ENCODE measurements at regions not wholly inside any gene's neighbourhood (a gene's known extent, or its start where the extent isn't known, plus 50 kb on each side); places are given as distances from the start of the nearest gene placed in this dataset.

DNA sequence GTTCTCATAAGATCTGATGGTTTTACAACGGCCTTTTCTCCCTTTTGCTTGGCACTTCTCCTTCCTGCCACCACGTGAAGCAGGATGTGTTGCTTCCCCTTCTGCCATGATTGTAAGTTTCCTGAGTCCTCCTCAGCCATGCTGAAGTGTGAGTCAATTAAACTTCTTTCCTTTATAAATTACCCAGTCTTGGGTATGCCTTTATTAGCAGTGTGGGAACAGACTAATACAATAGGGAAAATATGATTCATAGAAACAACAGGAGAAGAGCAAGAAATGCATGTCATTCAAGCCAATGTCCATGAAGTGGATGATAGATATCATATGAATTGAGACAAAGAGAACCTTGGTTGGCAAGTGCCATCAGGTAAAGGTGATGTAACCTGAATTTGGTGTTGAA lies 128.3 kb upstream of the HAPLN1 start:
- no peaks in the 10 kb centered on the region for H3K27me3 ChIP-seq (ENCODE audit: insufficient read depth)
- POLR2A ChIA-PET: no interaction called here
- 47% methylated on average over 2 of the region's 2 CpGs for WGBS (ENCODE audit: low lambda C conversion rate)
- no peaks in the 10 kb centered on the region for H3F3A ChIP-seq (replicated peaks; ENCODE audit: insufficient read depth)
- CTCF ChIA-PET: interaction anchor here (0.7 kb wide), 1 partner anchor 813 kb away, joined by 3 read pairs; no protein-coding TSS in a partner anchor
- DNase-seq: no peak
- H3K36me3 ChIP-seq (replicated peaks in 1 of 2; ENCODE audit: control insufficient read depth in 1 of 2, insufficient read depth in 2 of 2, low read length in 1 of 2): no peaks in the 10 kb centered on the region
- H3K4me2 ChIP-seq: no peak overlapping the region
- H3K4me3 ChIP-seq (ENCODE audit: low read depth in 2 of 2, low read length in 1 of 2): no peak overlapping the region
- H3K27ac ChIP-seq (ENCODE audit: low read depth in 2 of 2, low read length in 1 of 2): no peak overlapping the region
- 0 out of 2 replicates have a peak overlapping the region, but pooled peaks have one; percentile 7 for H2AFZ ChIP-seq (ENCODE audit: low read depth)
- H4K20me1 ChIP-seq (ENCODE audit: insufficient read depth): no peaks in the 10 kb centered on the region
- no peaks in the 10 kb centered on the region for H3K79me2 ChIP-seq (ENCODE audit: insufficient read depth)
- H3K4me1 ChIP-seq (ENCODE audit: control insufficient read depth in 1 of 2, insufficient read depth in 2 of 2, low read depth in 1 of 2, low read length in 1 of 2): peaks cover 0 to 4% of the 10 kb centered on the region in 2 experiments; a peak in 2 of 4 replicates
- TF ChIP-seq NRF1 (IDR thresholded peaks at IDR 0.05; ENCODE audit: low read depth, low read length) (no peak), FOXM1 (IDR thresholded peaks at IDR 0.05; ENCODE audit: low read depth) (no peak), YY1 (IDR thresholded peaks at IDR 0.05; ENCODE audit: low read depth) (no peak), FOXJ3 (CRISPR knock-in tag; IDR thresholded peaks at IDR 0.05) (no peak), MEF2A (IDR thresholded peaks at IDR 0.05; ENCODE audit: borderline replicate concordance, low read depth) (no peak), RFX5 (IDR thresholded peaks at IDR 0.05; ENCODE audit: low read length) (no peak)
- TF ChIP-seq, protein P1, sequence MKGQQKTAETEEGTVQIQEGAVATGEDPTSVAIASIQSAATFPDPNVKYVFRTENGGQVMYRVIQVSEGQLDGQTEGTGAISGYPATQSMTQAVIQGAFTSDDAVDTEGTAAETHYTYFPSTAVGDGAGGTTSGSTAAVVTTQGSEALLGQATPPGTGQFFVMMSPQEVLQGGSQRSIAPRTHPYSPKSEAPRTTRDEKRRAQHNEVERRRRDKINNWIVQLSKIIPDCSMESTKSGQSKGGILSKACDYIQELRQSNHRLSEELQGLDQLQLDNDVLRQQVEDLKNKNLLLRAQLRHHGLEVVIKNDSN (IDR thresholded peaks at IDR 0.05; ENCODE audit: borderline replicate concordance, low read depth): no peak
- TF ChIP-seq, protein P2, sequence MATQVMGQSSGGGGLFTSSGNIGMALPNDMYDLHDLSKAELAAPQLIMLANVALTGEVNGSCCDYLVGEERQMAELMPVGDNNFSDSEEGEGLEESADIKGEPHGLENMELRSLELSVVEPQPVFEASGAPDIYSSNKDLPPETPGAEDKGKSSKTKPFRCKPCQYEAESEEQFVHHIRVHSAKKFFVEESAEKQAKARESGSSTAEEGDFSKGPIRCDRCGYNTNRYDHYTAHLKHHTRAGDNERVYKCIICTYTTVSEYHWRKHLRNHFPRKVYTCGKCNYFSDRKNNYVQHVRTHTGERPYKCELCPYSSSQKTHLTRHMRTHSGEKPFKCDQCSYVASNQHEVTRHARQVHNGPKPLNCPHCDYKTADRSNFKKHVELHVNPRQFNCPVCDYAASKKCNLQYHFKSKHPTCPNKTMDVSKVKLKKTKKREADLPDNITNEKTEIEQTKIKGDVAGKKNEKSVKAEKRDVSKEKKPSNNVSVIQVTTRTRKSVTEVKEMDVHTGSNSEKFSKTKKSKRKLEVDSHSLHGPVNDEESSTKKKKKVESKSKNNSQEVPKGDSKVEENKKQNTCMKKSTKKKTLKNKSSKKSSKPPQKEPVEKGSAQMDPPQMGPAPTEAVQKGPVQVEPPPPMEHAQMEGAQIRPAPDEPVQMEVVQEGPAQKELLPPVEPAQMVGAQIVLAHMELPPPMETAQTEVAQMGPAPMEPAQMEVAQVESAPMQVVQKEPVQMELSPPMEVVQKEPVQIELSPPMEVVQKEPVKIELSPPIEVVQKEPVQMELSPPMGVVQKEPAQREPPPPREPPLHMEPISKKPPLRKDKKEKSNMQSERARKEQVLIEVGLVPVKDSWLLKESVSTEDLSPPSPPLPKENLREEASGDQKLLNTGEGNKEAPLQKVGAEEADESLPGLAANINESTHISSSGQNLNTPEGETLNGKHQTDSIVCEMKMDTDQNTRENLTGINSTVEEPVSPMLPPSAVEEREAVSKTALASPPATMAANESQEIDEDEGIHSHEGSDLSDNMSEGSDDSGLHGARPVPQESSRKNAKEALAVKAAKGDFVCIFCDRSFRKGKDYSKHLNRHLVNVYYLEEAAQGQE (IDR thresholded peaks at IDR 0.05; ENCODE audit: low read depth, low read length): no peak
- no peak overlapping the region for H3K9ac ChIP-seq
- H3K9me3 ChIP-seq: no peaks in the 10 kb centered on the region; the same call in 1 of the 2 replicates
- H3K9me2 ChIP-seq: no peaks in the 10 kb centered on the region

DNA sequence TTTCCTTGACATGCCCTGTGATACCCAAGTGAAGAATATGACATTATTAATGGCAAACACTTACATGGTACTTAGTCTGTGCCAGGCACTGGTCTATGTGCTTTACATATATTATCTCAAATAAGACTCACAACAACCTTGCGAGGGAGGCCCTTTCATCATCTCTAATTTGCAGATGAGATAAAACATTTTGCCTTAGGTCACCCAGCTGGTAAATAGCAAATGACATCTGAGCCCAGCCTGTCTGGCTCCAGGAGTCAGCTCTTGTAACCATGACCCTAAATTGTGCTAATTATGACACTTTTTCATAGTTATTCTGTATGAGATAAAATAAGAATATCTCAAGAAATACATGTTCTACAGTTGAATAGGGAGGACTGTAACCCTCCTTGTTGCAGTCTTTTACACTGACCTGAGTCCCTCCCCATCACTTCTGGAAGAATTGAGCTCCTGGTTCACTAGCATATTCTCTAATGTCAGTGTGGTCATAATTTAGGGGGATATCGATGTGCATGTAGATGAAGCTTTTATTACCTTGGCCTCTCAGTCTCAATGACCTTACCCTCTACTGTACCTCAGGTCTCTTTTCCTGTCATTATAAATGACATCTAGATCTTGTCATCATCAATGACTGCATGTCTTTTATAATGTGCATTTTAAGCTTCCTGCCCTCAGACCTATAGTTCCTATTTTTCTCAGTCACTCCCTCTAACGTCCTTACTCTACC lies 126.1 kb upstream of the HAPLN1 start:
- no peak overlapping the region for H3K4me3 ChIP-seq (ENCODE audit: low read depth in 2 of 2, low read length in 1 of 2)
- POLR2A ChIA-PET: no interaction called here
- TF ChIP-seq TEAD4 (IDR thresholded peaks at IDR 0.05; ENCODE audit: borderline replicate concordance, insufficient read depth): no peak
- TF ChIP-seq ZBTB33 (IDR thresholded peaks at IDR 0.05; ENCODE audit: borderline replicate concordance, low read depth): no peak
- no peak for TF ChIP-seq ELF1 (IDR thresholded peaks at IDR 0.05)
- TF ChIP-seq JUND (IDR thresholded peaks at IDR 0.05): no peak
- no peak for TF ChIP-seq NRF1 (IDR thresholded peaks at IDR 0.05; ENCODE audit: low read depth, low read length)
- no peak for TF ChIP-seq CHD2 (IDR thresholded peaks at IDR 0.05; ENCODE audit: low read length, partially characterized antibody)
- no peak for TF ChIP-seq POLR2AphosphoS5 (IDR thresholded peaks at IDR 0.05; ENCODE audit: low read depth, low read length)
- peak; percentile 46; the same call in 1 of the 2 replicates for TF ChIP-seq FOXJ3 (CRISPR knock-in tag; IDR thresholded peaks at IDR 0.05)
- TF ChIP-seq MEF2A (IDR thresholded peaks at IDR 0.05; ENCODE audit: borderline replicate concordance, low read depth): no peak
- TF ChIP-seq EP300 (IDR thresholded peaks at IDR 0.05; ENCODE audit: borderline replicate concordance in 1 of 2, low read depth in 1 of 2, low read length in 1 of 2): peak in 1 of 2 experiments; percentile 71; a peak in 1 of 4 replicates
- no peak for TF ChIP-seq FOXM1 (IDR thresholded peaks at IDR 0.05; ENCODE audit: low read depth)
- no peak for TF ChIP-seq MXI1 (IDR thresholded peaks at IDR 0.05; ENCODE audit: low read depth, low read length)
- TF ChIP-seq, protein P3, sequence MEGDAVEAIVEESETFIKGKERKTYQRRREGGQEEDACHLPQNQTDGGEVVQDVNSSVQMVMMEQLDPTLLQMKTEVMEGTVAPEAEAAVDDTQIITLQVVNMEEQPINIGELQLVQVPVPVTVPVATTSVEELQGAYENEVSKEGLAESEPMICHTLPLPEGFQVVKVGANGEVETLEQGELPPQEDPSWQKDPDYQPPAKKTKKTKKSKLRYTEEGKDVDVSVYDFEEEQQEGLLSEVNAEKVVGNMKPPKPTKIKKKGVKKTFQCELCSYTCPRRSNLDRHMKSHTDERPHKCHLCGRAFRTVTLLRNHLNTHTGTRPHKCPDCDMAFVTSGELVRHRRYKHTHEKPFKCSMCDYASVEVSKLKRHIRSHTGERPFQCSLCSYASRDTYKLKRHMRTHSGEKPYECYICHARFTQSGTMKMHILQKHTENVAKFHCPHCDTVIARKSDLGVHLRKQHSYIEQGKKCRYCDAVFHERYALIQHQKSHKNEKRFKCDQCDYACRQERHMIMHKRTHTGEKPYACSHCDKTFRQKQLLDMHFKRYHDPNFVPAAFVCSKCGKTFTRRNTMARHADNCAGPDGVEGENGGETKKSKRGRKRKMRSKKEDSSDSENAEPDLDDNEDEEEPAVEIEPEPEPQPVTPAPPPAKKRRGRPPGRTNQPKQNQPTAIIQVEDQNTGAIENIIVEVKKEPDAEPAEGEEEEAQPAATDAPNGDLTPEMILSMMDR (IDR thresholded peaks at IDR 0.05): no peak

More for the DNA sequence above, 126.1 kb upstream of the HAPLN1 start:
- H4K20me1 ChIP-seq (ENCODE audit: insufficient read depth): no peaks in the 10 kb centered on the region
- DNase-seq: peak; percentile 23
- peaks cover 0 to 4% of the 10 kb centered on the region in 2 experiments; a peak in 2 of 4 replicates for H3K4me1 ChIP-seq (ENCODE audit: control insufficient read depth in 1 of 2, insufficient read depth in 2 of 2, low read depth in 1 of 2, low read length in 1 of 2)
- CTCF ChIA-PET: no interaction called here
- H3K36me3 ChIP-seq (replicated peaks in 1 of 2; ENCODE audit: control insufficient read depth in 1 of 2, insufficient read depth in 2 of 2, low read length in 1 of 2): no peaks in the 10 kb centered on the region
- H3K27me3 ChIP-seq (ENCODE audit: insufficient read depth): no peaks in the 10 kb centered on the region
- H3K9me3 ChIP-seq: no peaks in the 10 kb centered on the region
- H3K27ac ChIP-seq (ENCODE audit: low read depth in 2 of 2, low read length in 1 of 2): no peak overlapping the region; a peak in 1 of 4 replicates
- H3K4me2 ChIP-seq: no peak overlapping the region
- WGBS (ENCODE audit: low lambda C conversion rate): 50% methylated on average over 3 of the region's 3 CpGs
- no peaks in the 10 kb centered on the region for H3F3A ChIP-seq (replicated peaks; ENCODE audit: insufficient read depth)
- no peak overlapping the region for H2AFZ ChIP-seq (ENCODE audit: low read depth)
- H3K9ac ChIP-seq: no peak overlapping the region
- H3K9me2 ChIP-seq: no peaks in the 10 kb centered on the region
- H3K79me2 ChIP-seq (ENCODE audit: insufficient read depth): no peaks in the 10 kb centered on the region

All from SK-N-SH (cell line).